ENCODE measurements at regions not wholly inside any gene's neighbourhood (a gene's known extent, or its start where the extent isn't known, plus 50 kb on each side); places are given as distances from the start of the nearest gene placed in this dataset.

- DNase-seq (ENCODE audit: low read depth) = no peak
Measured at GRCh38 chr5:3654515-3654914, 58.9 kb downstream of the IRX1 start.

- DNase-seq (ENCODE audit: low read depth) = no peak
Measured at GRCh38 chr5:3656803-3657202, 61.2 kb downstream of the IRX1 start.

DNA sequence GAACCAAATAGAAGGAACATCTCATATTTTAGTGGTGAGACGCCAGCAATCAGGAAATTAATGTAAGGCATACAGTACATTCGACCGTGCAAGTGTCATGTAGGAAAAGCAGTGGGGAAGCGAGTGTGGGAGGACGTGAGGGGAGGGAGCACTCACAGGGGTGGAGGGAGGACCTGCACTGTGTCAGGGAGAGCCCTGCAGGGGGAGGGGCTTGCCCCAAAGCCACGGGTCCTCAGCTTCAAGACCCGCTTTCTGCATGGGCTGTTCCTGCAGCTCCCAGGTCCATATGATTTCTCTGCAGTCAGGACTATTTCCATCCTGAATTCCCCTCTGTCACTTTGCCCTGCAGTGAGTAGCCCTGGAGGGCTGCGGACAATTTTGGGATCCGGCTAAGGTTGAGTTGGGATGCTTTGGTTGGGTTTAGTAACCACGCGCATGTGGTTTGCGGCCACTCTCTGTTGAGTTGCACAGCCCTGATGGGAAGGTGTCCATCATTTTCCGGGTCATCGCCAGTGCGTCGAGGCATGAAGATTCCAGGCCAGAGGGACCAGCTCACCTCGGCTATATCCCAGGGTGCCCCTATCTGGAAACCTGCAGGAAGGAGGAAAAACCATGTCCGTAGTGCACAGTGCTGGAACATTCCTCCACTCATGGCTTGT, 61.9 kb downstream of the IRX1 start:
- no peak for DNase-seq (ENCODE audit: low read depth)

DNA sequence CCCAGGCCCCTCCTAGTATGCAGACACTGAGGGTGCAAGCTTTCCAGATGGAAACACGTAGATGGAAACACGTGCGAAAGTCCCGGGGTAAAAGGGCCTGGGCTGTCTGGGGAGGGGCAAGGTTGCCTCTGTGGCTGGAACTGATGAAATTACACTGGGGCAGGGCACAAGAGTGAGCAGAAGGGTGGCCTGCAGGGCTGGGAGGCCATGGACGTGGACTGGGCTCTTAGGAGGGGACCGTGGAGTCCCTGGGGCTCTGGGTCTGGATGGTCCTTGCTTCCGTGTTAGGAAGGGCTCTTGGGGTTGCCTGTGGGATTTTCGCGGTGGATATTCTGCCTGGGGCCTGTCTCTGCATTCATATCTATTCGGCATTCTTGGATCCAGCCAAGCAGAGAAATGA, 63.3 kb downstream of the IRX1 start:
- no peak for DNase-seq (ENCODE audit: low read depth)

DNA sequence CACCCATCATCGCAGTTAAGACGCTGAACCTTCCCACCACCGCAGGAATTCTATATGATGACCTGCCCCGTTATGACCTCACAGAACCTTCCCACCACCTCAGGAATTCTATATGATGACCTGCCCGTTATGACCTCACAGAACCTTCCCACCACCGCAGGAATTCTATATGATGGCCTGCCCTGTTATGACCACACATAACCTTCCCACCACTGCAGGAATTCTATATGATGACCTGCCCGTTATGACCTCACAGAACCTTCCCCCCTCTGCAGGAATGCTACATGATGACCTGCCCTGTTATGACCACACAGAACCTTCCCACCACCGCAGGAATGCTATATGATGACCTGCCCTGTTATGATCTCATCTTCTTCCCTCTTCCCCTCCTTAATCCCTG, 64.3 kb downstream of the IRX1 start:
- no peak for DNase-seq (ENCODE audit: low read depth)

- no peak for DNase-seq (ENCODE audit: low read depth)
Measured at GRCh38 chr5:3660630-3661029, 65.0 kb downstream of the IRX1 start.

- DNase-seq (ENCODE audit: low read depth) = no peak
Measured at GRCh38 chr5:3661755-3662296, 66.2 kb downstream of the IRX1 start.

DNA sequence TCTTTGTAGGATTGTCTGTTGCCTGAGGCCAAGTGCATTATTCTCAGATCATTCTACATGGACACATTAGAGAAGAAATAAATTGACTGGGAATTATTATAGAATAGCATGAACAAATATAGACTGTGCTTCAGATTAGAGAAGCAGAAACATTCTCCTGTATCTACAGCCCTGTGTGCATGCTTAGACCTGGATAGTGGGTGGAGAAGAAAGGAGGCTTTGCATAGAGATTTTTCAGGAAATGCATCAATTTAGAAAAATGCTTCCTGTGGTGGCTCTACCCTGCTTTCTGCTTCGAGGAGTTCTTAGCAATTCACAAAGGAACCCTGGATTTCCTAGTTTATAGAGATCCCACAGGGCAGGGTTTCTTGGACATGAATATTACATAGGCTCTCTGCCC, 66.7 kb downstream of the IRX1 start:
- DNase-seq (ENCODE audit: low read depth) = no peak

DNA sequence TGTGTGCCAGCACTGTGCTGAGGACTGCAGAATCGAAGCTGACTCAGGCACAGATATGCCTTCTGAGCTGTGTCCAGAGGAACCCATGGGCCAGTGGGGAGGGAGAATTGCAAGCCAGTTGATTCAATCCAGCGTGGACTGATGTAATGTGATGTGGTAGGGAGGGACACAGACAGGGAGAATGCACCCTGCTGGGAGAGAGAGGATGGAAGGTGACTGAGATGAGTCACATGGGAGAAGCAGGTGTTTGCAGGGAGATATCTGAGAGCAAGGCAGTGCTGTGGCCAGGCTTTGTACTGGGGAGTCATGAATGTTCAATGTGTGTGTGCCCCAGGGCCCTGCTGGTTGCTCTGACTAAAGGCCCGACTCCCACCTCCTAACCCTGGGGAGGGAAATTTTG, 75.7 kb downstream of the IRX1 start:
- no peak for DNase-seq (ENCODE audit: low read depth)

DNA sequence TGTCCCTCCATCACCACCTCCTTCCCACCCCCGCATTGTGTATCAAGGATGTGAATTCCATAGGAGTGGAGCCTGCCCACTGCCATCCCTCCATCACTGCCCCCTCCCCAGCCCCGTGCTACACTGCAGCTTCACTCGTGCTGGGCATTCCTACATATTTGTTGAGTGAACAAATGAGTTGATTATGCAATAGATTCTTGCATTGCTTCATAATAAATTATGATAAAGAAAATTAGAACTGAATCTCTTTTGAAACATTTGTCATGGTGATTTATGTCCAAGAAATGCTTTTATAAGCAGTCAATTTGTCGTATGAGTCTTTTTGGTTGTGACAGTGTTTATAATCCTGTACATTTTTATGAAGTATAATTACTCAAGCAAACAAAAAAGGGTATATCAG, 83.2 kb downstream of the IRX1 start:
- DNase-seq (ENCODE audit: low read depth) = no peak

DNA sequence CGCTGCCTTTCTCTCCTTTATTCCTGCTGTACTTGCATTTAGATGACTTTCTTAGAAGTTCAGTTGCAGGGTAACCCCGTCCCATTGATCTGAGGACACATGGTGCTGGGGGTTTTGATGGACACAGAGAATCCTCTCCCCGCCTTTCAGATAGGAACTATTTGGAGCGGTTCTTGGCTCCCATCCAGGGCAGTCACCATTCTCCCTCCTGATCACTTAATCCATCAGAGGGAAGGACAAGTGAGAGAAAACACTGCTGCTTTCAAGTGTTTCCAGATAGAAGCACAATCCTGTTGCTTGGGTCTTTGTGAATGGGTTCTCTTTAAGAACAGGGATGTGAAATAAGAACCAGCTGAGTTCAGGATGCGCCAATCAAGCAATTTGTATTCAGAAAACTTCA, 85.2 kb downstream of the IRX1 start:
- no peak for DNase-seq (ENCODE audit: low read depth)

GRCh38 chr5:3684118-3684517, 88.5 kb downstream of the IRX1 start:
- DNase-seq (ENCODE audit: low read depth) = no peak

DNA sequence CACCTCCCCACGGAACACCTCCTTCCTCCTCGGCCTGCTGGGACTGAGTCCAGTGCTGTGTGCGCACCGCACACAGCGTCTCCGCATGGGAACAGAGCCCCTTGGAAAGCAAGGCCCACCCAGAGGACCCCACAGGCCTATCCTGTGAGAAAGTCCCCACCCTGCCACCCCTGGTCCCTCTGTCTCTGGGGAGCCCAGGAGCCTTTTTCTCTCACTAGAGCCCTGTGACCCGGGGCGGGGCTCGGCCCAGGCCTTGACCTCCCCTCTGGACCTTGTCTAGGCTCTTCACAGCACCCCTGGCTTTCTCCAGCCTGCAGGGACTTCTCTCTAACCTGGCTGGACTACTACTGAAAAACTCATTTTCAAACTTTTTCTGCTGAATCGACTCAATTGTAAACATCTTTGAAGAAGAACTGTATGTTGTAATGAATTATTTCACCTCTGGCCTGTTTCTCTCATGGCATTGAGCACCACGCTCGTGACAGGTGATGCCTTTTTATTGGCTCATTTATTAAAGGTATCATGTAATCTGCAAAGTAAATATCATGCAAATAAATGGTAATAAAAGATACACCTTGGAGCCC, 89.2 kb downstream of the IRX1 start:
- no peak for DNase-seq (ENCODE audit: low read depth)

DNA sequence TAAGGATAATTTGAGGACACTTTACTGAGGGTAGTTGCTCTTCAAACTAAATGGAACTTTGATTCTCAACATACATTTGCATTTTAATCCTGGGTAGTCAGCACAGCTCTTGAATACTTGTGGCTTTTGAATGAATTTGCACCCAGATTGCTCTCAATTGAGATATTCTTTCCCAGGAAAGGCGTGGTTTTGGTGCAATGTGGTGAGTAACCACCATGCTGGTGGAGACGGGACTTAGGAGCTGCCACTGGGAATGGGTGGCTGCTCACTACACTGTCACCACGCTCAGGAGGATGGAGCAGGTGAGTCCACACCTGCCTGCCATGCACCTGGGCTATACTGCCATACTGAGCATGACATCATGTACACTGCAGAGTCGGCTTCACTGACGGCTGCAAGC, 99.2 kb downstream of the IRX1 start:
- peak; percentile 30 for DNase-seq (ENCODE audit: low read depth)

DNA sequence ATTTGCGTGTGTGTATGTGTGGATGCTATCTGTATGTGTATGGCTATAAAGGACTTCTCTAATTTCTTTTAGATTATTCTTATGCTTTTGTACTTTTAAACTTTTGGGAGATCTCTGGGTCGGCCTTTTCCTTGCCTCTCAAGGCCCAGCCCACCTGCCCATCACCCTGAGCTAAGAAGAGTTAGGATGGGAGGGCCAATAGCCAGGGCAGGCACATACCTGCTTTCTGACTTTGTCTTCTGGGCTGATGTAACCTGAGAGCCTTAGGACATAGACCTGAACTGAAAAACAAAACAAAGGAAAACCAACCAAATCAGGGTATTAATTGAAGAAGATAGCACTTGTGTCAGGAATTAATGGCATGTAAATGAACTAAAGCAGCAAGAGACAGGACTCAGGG, 100.2 kb downstream of the IRX1 start:
- no peak for DNase-seq (ENCODE audit: low read depth)

GRCh38 chr5:3698412-3698811, 102.8 kb downstream of the IRX1 start:
- DNase-seq (ENCODE audit: low read depth) = no peak

DNA sequence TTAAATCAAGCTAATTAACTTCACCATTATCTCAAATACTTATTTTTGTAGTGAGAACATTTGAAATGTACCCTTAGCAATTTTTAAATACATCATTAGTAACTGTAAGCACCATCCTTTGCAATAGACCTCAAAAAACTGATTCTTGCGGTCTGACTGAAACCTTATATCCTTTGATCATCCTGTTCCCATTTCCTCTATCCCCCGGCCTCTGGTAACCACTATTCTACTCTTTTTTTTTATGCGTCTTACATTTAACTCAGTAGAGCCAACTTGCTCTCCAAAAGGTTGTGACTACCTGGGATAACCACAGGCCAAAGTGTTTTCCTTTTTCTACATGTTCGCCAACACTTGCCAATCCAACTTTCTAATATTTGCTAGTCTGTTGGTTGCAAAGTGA, 106.1 kb downstream of the IRX1 start:
- no peak for DNase-seq (ENCODE audit: low read depth)

DNA sequence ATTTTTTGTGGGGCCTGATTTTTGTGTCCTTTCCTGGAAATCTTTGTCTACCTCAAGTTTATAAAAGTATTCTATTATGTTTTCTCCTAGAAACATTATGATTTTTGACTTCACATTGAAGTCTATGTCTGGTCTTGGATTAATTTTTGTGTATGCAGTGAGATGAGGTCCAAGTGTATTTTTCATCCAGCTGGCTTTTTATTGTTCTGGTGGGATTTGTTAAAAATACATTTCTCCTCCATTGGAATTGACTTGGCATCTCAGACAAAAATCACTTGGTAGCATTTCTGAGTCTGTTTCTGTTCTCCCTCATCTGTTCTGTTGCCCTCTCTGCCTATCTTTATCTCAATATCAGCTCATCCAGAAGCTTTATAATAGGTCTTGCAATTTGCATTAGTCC, 109.0 kb downstream of the IRX1 start:
- DNase-seq (ENCODE audit: low read depth) = no peak

GRCh38 chr5:3709068-3709716, 113.6 kb downstream of the IRX1 start:
- DNase-seq (ENCODE audit: low read depth) = no peak

- DNase-seq (ENCODE audit: low read depth) = no peak
Measured at GRCh38 chr5:3709717-3710348, 114.2 kb downstream of the IRX1 start.

DNA sequence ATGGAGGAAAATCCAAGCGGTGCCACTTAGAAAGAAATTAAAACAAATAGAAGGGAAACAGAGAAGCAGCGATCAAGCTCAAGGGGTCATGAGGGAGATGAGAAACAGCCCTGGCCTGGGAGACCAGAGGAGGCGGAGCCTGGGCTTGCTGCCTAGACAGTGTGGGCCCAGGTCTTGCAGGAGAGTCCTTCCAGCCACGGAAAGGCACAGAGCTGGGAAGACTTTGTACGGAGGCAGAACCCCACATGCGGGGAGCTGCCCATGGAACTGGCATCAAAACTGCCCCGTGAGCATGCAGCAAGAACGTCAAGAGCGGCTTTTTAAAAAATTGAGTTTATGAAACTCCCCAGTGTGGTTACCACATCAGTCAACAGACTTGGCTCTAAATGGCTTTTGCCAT, 119.4 kb downstream of the IRX1 start:
- no peak for DNase-seq (ENCODE audit: low read depth)

GRCh38 chr5:3729631-3730030, 134.0 kb downstream of the IRX1 start:
- no peak for DNase-seq (ENCODE audit: low read depth)

DNA sequence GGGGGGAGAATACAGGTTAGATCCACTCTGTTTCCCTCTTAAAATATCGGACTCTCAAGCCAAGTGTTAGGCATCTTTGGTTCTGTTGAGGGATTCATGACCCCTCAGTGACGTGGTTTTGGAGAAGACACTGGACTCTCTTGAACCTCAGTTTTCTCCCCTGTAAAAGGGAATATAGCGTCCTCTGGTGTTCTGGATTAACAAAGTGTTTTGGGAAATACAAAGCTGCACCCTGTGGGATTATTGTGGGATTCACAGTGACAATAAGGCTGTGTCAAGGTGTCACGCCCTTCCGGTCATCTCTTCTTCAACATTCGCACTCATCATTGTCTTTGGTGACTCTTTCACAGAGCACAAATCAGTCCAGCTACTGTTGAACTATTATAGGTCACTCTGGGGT, 139.0 kb downstream of the IRX1 start:
- no peak for DNase-seq (ENCODE audit: low read depth)
